GM12878 (cell line): ENCODE measurements at regions not wholly inside any gene's neighbourhood (a gene's known extent, or its start where the extent isn't known, plus 50 kb on each side); places are given as distances from the start of the nearest gene placed in this dataset.

Experiments
- ATAC-seq: fragments of 200-7000 bp; cut with Tn5 transposase; 3 replicates; pipeline ENCODE4 v1.9.1; 2020; ENCODE audit warnings: mild to moderate bottlenecking, moderate library complexity
- BruUV-seq: library from RNA; stranded (reverse); fragments of 400-500 nt; replicated peaks from 2 replicates; lab custom pipeline; 2021; lab: Mats Ljungman, UMichigan
- CTCF ChIA-PET: fragments of 300-600 bp; sonication (Branson Sonifier 250); formaldehyde crosslinking; extraction: SDS; loops from one replicate; lab custom pipeline; 2021; ENCODE audit warnings: inconsistent platforms; lab: Yijun Ruan, JAX
- POLR2A ChIA-PET: fragments of 350-600 bp; formaldehyde crosslinking; extraction: SDS; loops from one replicate; lab custom pipeline; 2021; ENCODE audit warnings: inconsistent platforms; lab: Charles Lee
- RAD21 ChIA-PET: fragments of 300-600 bp; sonication (Branson Sonifier 250); formaldehyde crosslinking; loops from one replicate; lab custom pipeline; 2023; ENCODE audit warnings: antibody characterized with exemption; ENCODE audit not compliant: unreplicated experiment; lab: Charles Lee
- SMC1A ChIA-PET: fragments of 300-600 bp; sonication (Branson Sonifier 250); formaldehyde crosslinking; loops from one replicate; lab custom pipeline; 2023; ENCODE audit not compliant: unreplicated experiment, uncharacterized antibody; lab: Charles Lee
- DNase-seq: peaks from one replicate; pipeline ENCODE4 v3.0.0-alpha.2; 2011; ENCODE audit warnings: low read depth, low spot score
- FAIRE-seq: peaks from 3 replicates; lab custom pipeline; 2011; peaks lifted over from hg19 to GRCh38; lab: Jason Lieb, UNC
- H2AFZ ChIP-seq: 2 replicates; pipeline ENCODE4 v1.6.0; 2011; ENCODE audit warnings: low read depth, low read length, control low read depth; ENCODE audit not compliant: control insufficient read depth
- H3K27ac ChIP-seq: 2 replicates; pipeline ENCODE4 v1.5.1; 2011; ENCODE audit warnings: control low read depth; ENCODE audit not compliant: control insufficient read depth, insufficient read depth
- H3K27me3 ChIP-seq, 2 experiments: replicated peaks in 1 of 2; 2 replicates each; pipeline versions ENCODE4 v1.6.0 to v1.6.1; 2011; ENCODE audit warnings: low read length in 1 of 2; ENCODE audit not compliant: control insufficient read depth in 2 of 2, insufficient read depth in 2 of 2
- H3K36me3 ChIP-seq, 2 experiments: 2 replicates each; pipeline ENCODE4 v1.5.1; 2011; ENCODE audit warnings: low read length in 1 of 2; ENCODE audit not compliant: control insufficient read depth in 2 of 2, insufficient read depth in 2 of 2
- H3K4me1 ChIP-seq: 2 replicates; pipeline ENCODE4 v1.6.1; 2011; ENCODE audit warnings: mild to moderate bottlenecking, low read length, moderate library complexity, mixed read lengths; ENCODE audit not compliant: control insufficient read depth, insufficient read depth
- H3K4me2 ChIP-seq: 2 replicates; pipeline ENCODE4 v1.6.0; 2011; ENCODE audit warnings: control low read depth; ENCODE audit not compliant: control insufficient read depth, insufficient read depth
- H3K4me3 ChIP-seq: fragments of 200-600 bp; sonication (generic); 2 replicates; pipeline ENCODE4 v1.5.1; 2016
- H3K79me2 ChIP-seq: 2 replicates; pipeline ENCODE4 v1.6.0; 2011; ENCODE audit warnings: low read length; ENCODE audit not compliant: control insufficient read depth, insufficient read depth
- H3K9ac ChIP-seq: 2 replicates; pipeline ENCODE4 v1.8.0; 2011; ENCODE audit warnings: low read length, control low read depth, mixed read lengths; ENCODE audit not compliant: control insufficient read depth, insufficient read depth
- H3K9me3 ChIP-seq: replicated peaks from 3 replicates; pipeline ENCODE4 v1.5.1; 2011; ENCODE audit warnings: mild to moderate bottlenecking, low read length; ENCODE audit not compliant: control insufficient read depth, insufficient read depth
- H4K20me1 ChIP-seq: 2 replicates; pipeline ENCODE4 v1.6.0; 2011; ENCODE audit not compliant: control insufficient read depth, insufficient read depth
- BRCA1 ChIP-seq: IDR thresholded peaks from 2 replicates; pipeline ENCODE4 v1.6.1; 2011; ENCODE audit warnings: low read depth, low read length, improper control_type of control experiment
- CBX3 ChIP-seq: fragments of 200-600 bp; sonication (generic); IDR thresholded peaks from 2 replicates; pipeline ENCODE4 v1.6.1; 2016; ENCODE audit warnings: low read depth, borderline replicate concordance
- NKRF ChIP-seq: fragments of 450-650 bp; conservative IDR thresholded peaks from 2 replicates; pipeline ENCODE4 v1.6.1; 2017; ENCODE audit warnings: mild to moderate bottlenecking, moderate library complexity
- NRF1 ChIP-seq: conservative IDR thresholded peaks from 2 replicates; pipeline ENCODE4 v1.6.1; 2011; ENCODE audit warnings: mild to moderate bottlenecking, low read depth, low read length, improper control_type of control experiment
- PRDM15 ChIP-seq: fragments of 450-650 bp; formaldehyde crosslinking; IDR thresholded peaks from 2 replicates; pipeline ENCODE4 v1.4.0; 2020; ENCODE audit warnings: mild to moderate bottlenecking, moderate library complexity
- RAD21 ChIP-seq: IDR thresholded peaks from 2 replicates; pipeline ENCODE4 v1.6.1; 2011; ENCODE audit warnings: mild to moderate bottlenecking, low read depth, low read length, moderate library complexity; ENCODE audit not compliant: insufficient read depth
- RELB ChIP-seq: fragments of 450-650 bp; IDR thresholded peaks from 2 replicates; pipeline ENCODE4 v1.6.1; 2017; ENCODE audit warnings: low read depth, mild to moderate bottlenecking, moderate library complexity
- TCF7 ChIP-seq: IDR thresholded peaks from 2 replicates; pipeline ENCODE4 v1.6.1; 2014; ENCODE audit warnings: antibody characterized with exemption, borderline replicate concordance
- ZNF207 ChIP-seq: fragments of 450-650 bp; IDR thresholded peaks from 2 replicates; pipeline ENCODE4 v1.6.1; 2014; ENCODE audit warnings: antibody characterized with exemption, mild to moderate bottlenecking, borderline replicate concordance
- WGBS: methylation state at CpG from one replicate; pipeline ENCODE4 v1.1.6; 2016; ENCODE audit warnings: low lambda C conversion rate; ENCODE audit not compliant: insufficient replicate concordance, insufficient coverage; ENCODE audit errors: missing lambda C conversion rate; 5-methylcytosine and 5-hydroxymethylcytosine counted together
- in situ Hi-C: fragments of 300-500 bp; cut with MboI; formaldehyde crosslinking; loops from 9 replicates; pipeline ENCODE4 v1.14.3; 2018; ENCODE audit warnings: mixed read lengths
- intact Hi-C: fragments of 100-400 bp; cut with micrococcal nuclease; formaldehyde crosslinking; loops from one replicate; pipeline ENCODE4 v1.14.2; 2022; ENCODE audit not compliant: unreplicated experiment

GRCh38 chr9:1446671-1447070 is 396.5 kb downstream of the DMRT2 start (continued):
- TF ChIP-seq PRDM15 (CRISPR knock-in tag): no peak

GRCh38 chr9:1453636-1454035 is 403.5 kb downstream of the DMRT2 start:
- intact Hi-C loops: no loop called here
- no peak overlapping the region for H3K27ac ChIP-seq
- SMC1A ChIA-PET: interaction anchor here (0.7 to 9.5 kb wide), 6 partner anchors 10 to 354 kb away, joined by 3 to 275 read pairs (median 3); no protein-coding TSS in a partner anchor
- no peak for TF ChIP-seq BRCA1
- TF ChIP-seq NKRF: no peak
- no peak for TF ChIP-seq RELB
- no peak for TF ChIP-seq ZNF207
- no peak for TF ChIP-seq TCF7
- TF ChIP-seq NRF1: no peak
- peak; percentile 14; the same call in 1 of the 2 replicates for TF ChIP-seq RAD21
- no peak for TF ChIP-seq CBX3
- POLR2A ChIA-PET: interaction anchor here (0.6 kb wide), 1 partner anchor 406 kb away, joined by 3 read pairs; no protein-coding TSS in a partner anchor
- in situ Hi-C loops: loop anchor here (25.0 kb wide), 1 partner anchor 409 kb away; no protein-coding TSS in a partner anchor
- no TSS peak for BruUV-seq
- peaks cover 0 to 2% of the 10 kb centered on the region in 2 experiments; a peak in 2 of 4 replicates for H3K27me3 ChIP-seq
- H3K4me2 ChIP-seq: no peak overlapping the region
- H3K4me1 ChIP-seq: no peaks in the 10 kb centered on the region
- no peak overlapping the region for H2AFZ ChIP-seq
- CTCF ChIA-PET: interaction anchor here (1.0 to 2.0 kb wide), 3 partner anchors 150 to 449 kb away, joined by 3 to 10 read pairs (median 4); no protein-coding TSS in a partner anchor
- no peak for ATAC-seq
- RAD21 ChIA-PET: interaction anchor here (0.9 to 1.3 kb wide), 2 partner anchors 152 to 420 kb away, joined by 3 to 4 read pairs; no protein-coding TSS in a partner anchor
- FAIRE-seq: no peak
- H3K79me2 ChIP-seq: no peaks in the 10 kb centered on the region
- no peak overlapping the region for H3K4me3 ChIP-seq
- H3K9me3 ChIP-seq: no peaks in the 10 kb centered on the region
- H3K9ac ChIP-seq: no peak overlapping the region
- no peaks in the 10 kb centered on the region for H3K36me3 ChIP-seq
- no peak for DNase-seq
- H4K20me1 ChIP-seq: no peaks in the 10 kb centered on the region
- 36% methylated on average over 4 of the region's 4 CpGs for WGBS
